HUES6 (cell line): ENCODE measurements at regions not wholly inside any gene's neighbourhood (a gene's known extent, or its start where the extent isn't known, plus 50 kb on each side); places are given as distances from the start of the nearest gene placed in this dataset.

Experiments used
- H3K27ac ChIP-seq: 2 replicates; pipeline ENCODE4 v1.7.0; 2013; ENCODE audit warnings: low read depth, mild to moderate bottlenecking, low read length, inconsistent platforms
- H3K27me3 ChIP-seq: 2 replicates; pipeline ENCODE4 v1.6.1; 2013; ENCODE audit warnings: low read length; ENCODE audit not compliant: control insufficient read depth, insufficient read depth
- H3K36me3 ChIP-seq: 2 replicates; pipeline ENCODE4 v1.6.1; 2013; ENCODE audit warnings: low read length; ENCODE audit not compliant: control insufficient read depth, insufficient read depth
- H3K4me1 ChIP-seq: 2 replicates; pipeline ENCODE4 v1.6.1; 2013; ENCODE audit warnings: low read length; ENCODE audit not compliant: control insufficient read depth, insufficient read depth
- H3K4me3 ChIP-seq: 2 replicates; pipeline ENCODE4 v1.5.1; 2013; ENCODE audit warnings: low read depth, low read length
- H3K9ac ChIP-seq: one replicate; pipeline ENCODE4 v1.6.1; 2013; ENCODE audit warnings: mild to moderate bottlenecking, low read length
- H3K9me3 ChIP-seq: 2 replicates; pipeline ENCODE4 v1.6.1; 2013; ENCODE audit warnings: low read depth, low read length; ENCODE audit not compliant: control insufficient read depth, insufficient read depth

DNA sequence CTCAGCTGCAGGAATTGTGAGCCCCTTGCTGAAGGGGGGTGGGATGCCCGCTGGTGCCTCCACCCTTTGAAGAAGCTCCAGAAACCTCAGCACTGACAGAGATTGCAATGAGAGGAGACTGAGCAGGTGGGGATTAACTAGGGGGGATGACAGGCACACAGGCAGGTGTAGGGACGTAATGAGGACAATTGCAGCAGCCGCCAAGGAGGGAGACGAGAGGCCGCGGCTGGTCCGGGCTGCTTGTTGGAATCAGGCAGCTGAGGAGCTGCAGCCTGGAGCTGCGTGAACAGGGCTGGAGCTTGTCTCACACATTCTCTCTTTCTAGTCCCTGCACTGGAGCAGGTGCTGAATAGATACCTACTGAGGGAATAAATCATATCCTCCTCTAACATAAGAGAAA is 122.0 kb upstream of the TCERG1L start:
- H3K27me3 ChIP-seq: no peaks in the 10 kb centered on the region; the same call in 1 of the 2 replicates
- no peak overlapping the region for H3K4me3 ChIP-seq
- H3K4me1 ChIP-seq: no peaks in the 10 kb centered on the region
- no peak overlapping the region for H3K9ac ChIP-seq
- no peaks in the 10 kb centered on the region for H3K9me3 ChIP-seq
- no peak overlapping the region for H3K27ac ChIP-seq
- H3K36me3 ChIP-seq: no peaks in the 10 kb centered on the region

DNA sequence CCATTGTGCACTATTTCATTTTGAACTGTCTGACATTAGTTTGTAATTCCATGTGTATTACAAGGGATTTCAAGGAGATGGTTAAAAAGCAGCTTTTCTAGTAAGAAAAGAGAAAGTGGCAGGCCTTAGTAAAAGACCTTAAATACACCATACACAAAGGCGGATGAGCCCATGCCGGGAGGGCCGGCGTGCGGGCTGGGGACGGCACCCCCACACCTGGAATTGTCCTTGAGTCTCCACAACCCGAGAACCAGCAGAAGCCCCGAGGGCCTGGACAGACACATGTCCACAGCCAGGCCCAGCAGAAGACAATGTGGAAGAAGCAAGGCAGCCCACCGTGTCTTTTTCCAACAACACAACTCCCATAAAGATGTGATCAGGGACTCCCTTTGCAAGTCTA is 123.7 kb upstream of the TCERG1L start:
- Histone ChIP-seq H3K9me3 (no peaks in the 10 kb centered on the region), H3K4me1 (no peaks in the 10 kb centered on the region), H3K27ac (no peak overlapping the region), H3K9ac (no peak overlapping the region), H3K27me3 (no peaks in the 10 kb centered on the region; the same call in 1 of the 2 replicates), H3K4me3 (no peak overlapping the region), H3K36me3 (no peaks in the 10 kb centered on the region)

DNA sequence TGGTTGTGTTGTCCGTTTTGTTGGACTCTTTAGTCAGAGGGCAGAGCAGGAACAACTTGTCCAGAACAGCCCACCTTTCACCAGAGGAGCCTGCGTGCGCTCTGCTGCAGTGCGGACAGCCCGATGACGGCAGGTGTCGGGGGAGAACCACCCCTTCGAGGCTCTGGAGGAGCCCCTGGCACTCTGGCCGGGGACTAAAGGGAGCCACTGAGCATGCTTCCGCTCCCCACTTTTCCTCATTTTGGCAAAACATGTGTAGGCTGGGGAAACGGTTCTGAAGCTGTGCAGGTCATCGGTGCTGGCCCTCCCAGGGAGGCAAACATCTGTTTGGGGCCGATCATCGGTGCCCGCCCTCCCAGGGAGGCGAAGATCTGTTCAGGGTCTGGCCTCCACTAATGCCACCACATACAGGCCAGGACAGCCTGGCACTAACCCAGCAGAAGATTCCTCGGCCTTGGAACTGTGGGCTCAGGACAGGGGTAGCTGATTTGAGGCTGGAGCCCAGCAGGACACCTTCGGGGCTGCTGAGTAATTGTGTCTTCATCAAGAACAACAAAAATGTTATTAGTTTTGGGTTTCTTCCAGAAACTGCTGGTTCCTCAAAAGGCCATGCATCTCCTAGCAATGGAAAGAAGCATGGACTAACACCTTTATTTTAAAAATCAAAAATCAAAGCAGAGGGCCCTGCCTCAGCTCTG is 124.4 kb upstream of the TCERG1L start:
- Histone ChIP-seq H3K36me3 (no peaks in the 10 kb centered on the region), H3K9me3 (no peaks in the 10 kb centered on the region), H3K4me3 (no peak overlapping the region), H3K27me3 (no peaks in the 10 kb centered on the region; the same call in 1 of the 2 replicates), H3K9ac (no peak overlapping the region), H3K4me1 (no peaks in the 10 kb centered on the region), H3K27ac (no peak overlapping the region)

DNA sequence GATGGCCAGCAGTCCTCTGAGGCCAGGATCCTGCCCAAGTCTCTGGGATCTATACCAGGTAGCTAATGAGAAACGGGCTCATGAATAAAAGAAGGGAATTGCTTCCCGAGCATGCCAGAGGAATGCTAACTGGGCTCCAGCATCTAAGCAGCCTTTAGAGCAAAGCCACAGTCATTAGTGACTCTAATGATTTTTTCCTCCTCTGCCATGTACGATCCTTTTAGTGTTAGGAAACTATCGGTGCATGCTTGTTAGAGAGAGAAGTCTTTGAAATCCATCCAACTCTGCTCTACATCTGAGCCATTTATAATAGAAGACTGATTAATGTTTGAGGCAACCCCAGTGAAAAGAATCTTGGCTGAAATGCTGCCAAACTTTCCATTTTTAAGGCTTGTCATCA is 124.9 kb upstream of the TCERG1L start:
- Histone ChIP-seq H3K4me3 (no peak overlapping the region), H3K9me3 (no peaks in the 10 kb centered on the region), H3K27me3 (no peaks in the 10 kb centered on the region; the same call in 1 of the 2 replicates), H3K36me3 (no peaks in the 10 kb centered on the region), H3K27ac (no peak overlapping the region), H3K9ac (no peak overlapping the region), H3K4me1 (no peaks in the 10 kb centered on the region)

DNA sequence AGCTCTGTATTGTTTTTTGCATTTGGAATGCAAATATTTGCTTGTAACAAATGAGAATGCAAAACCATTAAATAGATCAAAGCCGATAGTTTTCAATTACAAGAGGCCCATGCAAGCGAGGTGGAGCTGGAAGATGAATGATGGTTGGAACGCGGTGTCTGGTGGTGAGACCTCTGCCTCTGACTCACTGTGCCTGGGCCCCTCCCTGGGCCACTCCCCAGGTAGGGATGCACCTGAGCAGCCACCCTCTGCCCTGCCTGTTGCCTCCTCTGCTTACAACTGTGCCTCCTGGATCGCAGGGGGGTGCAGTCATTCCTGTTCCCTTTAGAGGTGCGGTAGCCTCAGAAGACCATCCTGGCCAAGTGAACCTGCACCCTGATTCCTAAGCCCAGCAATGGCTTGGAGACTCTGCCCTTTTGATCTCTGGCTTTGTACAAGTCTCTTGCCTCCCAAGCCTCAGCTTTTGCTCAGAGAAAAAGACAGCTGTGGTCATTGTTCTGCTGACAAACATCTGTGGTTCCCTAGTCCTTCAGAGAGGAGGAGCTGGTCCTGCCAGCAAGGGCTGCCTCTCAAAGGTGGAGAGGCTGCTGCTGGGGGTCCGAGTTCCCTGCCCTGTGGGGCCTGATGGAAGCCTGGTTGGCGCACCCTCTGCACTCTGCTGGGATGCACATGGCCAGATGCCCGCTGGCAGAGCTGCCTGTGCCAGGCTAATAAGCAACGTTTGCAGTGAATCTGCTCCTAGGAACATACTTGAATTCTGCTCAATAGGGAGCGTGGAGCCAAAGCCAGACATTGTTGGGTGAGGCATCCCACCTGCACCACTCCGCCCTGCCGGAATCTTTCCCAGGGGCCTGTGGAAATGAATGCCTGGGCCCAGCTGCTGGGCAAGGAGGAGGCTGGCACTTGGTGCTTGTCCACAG is 126.3 kb upstream of the TCERG1L start:
- Histone ChIP-seq H3K9me3 (no peaks in the 10 kb centered on the region), H3K27ac (no peak overlapping the region)

DNA sequence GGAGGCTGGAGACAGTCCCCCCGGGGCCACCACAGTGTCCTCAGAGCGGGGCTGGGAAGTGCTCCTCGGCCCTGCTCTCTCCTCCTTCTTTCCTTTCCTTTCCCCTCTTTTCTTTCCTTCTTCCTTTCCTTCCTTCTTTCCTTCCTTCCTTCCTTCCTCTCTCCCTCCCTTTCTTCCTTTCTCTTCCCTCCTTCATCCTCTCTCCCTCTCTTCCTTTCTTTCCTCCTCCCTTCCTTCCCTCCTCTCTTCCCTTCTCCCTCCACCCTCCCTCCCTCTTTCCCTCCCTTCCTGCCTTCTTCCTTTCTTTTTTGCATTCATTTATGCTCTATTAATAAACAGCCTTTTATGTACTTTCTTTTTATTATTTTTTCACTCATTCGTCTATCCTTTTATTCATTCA is 127.1 kb upstream of the TCERG1L start:
- Histone ChIP-seq H3K9me3 (no peaks in the 10 kb centered on the region), H3K27ac (no peak overlapping the region), H3K4me1 (no peaks in the 10 kb centered on the region), H3K36me3 (no peaks in the 10 kb centered on the region), H3K4me3 (no peak overlapping the region), H3K27me3 (0 out of 2 replicates have a peak, but pooled peaks cover 2% of the 10 kb centered on the region), H3K9ac (no peak overlapping the region)

More for the DNA sequence above, 126.3 kb upstream of the TCERG1L start:
- 0 out of 2 replicates have a peak, but pooled peaks cover 2% of the 10 kb centered on the region for H3K27me3 ChIP-seq
- no peaks in the 10 kb centered on the region for H3K36me3 ChIP-seq
- H3K9ac ChIP-seq: no peak overlapping the region
- H3K4me3 ChIP-seq: no peak overlapping the region
- H3K4me1 ChIP-seq: no peaks in the 10 kb centered on the region

DNA sequence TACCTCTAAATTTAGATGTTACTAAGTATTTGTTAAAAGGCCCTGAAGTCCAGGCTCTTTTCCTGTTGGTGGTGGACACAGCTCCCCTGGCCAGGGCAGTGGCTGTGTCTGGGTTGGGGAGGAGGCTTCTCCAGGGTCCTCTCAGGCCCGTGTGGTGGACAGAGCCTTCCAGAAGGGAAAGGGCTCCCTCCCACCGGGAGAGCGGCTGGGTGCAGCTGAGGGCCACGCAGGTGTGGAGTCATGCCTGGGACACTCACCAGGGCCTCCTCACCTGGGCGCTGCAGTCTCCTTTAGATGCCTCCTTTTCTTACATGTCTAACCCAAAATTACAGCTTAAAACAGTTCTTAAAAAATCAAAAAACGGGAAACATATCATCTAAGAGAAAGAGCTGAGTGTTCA is 128.2 kb upstream of the TCERG1L start:
- H3K9ac ChIP-seq: no peak overlapping the region
- 0 out of 2 replicates have a peak, but pooled peaks cover 2% of the 10 kb centered on the region for H3K27me3 ChIP-seq
- no peaks in the 10 kb centered on the region for H3K36me3 ChIP-seq

DNA sequence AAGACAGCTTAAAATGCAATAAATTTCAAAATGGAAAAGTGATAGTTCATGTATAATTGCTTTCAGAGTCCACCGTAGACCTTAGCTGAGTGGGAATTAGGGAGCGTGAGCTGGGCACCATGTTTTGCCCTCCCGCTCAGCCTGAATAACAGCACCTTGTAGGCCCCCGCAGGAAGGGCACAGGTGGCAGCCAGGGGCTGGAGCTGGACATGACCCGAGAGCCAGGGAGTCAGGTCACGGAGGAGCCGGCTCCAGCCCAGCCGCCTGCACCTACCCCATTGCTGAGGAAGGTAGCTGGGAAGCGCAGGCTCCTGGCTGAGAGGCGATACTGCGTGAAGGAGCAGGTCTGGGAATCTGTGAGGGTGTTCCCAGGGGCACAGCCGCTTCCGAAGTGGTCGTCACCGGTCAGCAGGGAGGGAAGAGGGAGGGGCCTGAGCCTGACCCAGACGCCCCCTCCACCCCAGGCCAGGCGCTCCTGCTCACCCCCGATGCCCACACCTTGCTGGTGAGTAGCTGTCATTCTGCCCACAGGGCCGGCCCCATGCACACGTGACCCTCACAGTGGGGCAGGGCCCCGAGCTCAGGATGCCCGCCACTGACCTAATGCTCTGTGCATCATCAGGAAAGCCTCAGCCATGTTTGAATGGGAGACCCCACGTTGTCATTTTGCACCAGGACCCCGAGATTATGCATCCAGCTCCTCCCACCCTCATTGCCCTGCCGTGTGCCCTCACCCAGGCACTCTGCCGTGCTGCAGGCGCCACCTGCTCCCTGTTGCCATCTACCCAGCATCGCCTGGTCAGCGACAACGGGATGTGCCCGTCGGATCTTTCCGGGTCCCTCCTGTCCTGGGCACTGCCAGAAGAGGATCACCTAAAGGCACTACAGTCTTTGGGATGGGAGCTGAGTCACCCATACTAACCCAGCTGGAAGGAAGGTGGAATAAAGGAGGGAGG is 129.2 kb upstream of the TCERG1L start:
- Histone ChIP-seq H3K9me3 (no peaks in the 10 kb centered on the region), H3K4me3 (no peak overlapping the region), H3K27me3 (0 out of 2 replicates have a peak, but pooled peaks cover 2% of the 10 kb centered on the region), H3K4me1 (no peaks in the 10 kb centered on the region), H3K9ac (no peak overlapping the region), H3K36me3 (no peaks in the 10 kb centered on the region), H3K27ac (no peak overlapping the region)

More for the DNA sequence above, 128.2 kb upstream of the TCERG1L start:
- Histone ChIP-seq H3K4me3 (no peak overlapping the region), H3K27ac (no peak overlapping the region), H3K4me1 (no peaks in the 10 kb centered on the region), H3K9me3 (no peaks in the 10 kb centered on the region)

DNA sequence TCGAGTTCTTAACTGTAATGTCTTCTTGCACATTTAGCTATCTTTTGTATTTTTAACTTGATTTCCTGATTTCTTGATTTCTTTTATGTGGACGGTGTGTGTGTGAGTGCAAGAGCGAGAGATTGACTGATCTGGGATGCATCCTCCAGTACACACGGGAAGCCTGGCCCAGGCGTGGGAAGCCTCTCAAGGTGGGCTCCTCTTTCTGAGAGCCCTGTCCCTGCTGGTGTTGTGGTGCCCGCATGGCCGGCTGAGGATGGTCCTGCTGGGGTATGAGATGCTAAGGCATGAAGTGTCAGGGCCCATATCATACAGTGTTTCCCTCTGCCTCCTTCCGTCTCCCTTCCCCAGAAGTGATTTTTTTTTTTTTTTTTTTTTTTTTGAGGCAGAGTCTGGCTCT is 130.8 kb upstream of the TCERG1L start:
- no peaks in the 10 kb centered on the region for H3K36me3 ChIP-seq
- no peak overlapping the region for H3K9ac ChIP-seq
- H3K9me3 ChIP-seq: no peaks in the 10 kb centered on the region
- H3K4me1 ChIP-seq: no peaks in the 10 kb centered on the region
- H3K27ac ChIP-seq: no peak overlapping the region
- H3K27me3 ChIP-seq: 0 out of 2 replicates have a peak, but pooled peaks cover 2% of the 10 kb centered on the region
- H3K4me3 ChIP-seq: no peak overlapping the region

DNA sequence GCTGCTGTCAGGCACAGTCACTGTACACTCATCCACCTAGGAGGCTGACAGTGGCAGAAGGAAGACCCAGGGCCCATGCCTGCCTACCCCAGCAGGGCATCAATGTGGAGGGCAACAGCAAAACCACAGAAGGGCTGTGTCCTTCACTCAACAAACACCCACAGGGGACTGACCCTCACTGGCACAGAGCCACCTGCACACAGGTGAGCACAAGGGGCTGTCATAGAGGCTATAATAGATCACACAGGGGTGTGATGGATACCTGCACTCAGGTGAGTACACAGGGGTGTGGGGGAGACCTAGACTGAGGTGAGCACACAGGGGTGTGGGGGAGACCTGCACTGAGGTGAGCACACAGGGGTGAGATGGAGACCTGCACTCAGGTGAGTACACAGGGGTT is 132.8 kb upstream of the TCERG1L start:
- H3K27ac ChIP-seq: no peak overlapping the region
- H3K27me3 ChIP-seq: 0 out of 2 replicates have a peak, but pooled peaks cover 2% of the 10 kb centered on the region
- H3K4me1 ChIP-seq: no peaks in the 10 kb centered on the region
- no peak overlapping the region for H3K9ac ChIP-seq
- H3K4me3 ChIP-seq: no peak overlapping the region
- no peaks in the 10 kb centered on the region for H3K36me3 ChIP-seq
- H3K9me3 ChIP-seq: no peaks in the 10 kb centered on the region
